Adrenal gland (tissue), 9 donors: ENCODE measurements at regions not wholly inside any gene's neighbourhood (a gene's known extent, or its start where the extent isn't known, plus 50 kb on each side); places are given as distances from the start of the nearest gene placed in this dataset.

Experiments used
- DNase-seq, 7 donors: peaks; one replicate each; pipeline ENCODE4 v3.0.0-alpha.2; 2019 to 2020
- H3K27ac ChIP-seq, 5 donors: fragments of 200-600 bp; sonication (generic) in 4 of 5; 1 replicate in 3 of 5; 2 replicates in 2 of 5; pipeline versions ENCODE4 v1.5.1 to v1.8.0; 2016 to 2020; ENCODE audit warnings: mild to moderate bottlenecking in 1 of 5
- H3K27me3 ChIP-seq: fragments of 200-600 bp; 2 replicates; pipeline ENCODE4 v1.8.0; 2021
- H3K36me3 ChIP-seq, 2 donors: fragments of 200-600 bp; replicated peaks in 1 of 2; 1 replicate in 1 of 2; 2 replicates in 1 of 2; pipeline versions ENCODE4 v1.5.1 to v1.8.0; 2018 to 2022
- H3K4me1 ChIP-seq, 2 donors: fragments of 200-600 bp; replicated peaks in 1 of 2; 1 replicate in 1 of 2; 2 replicates in 1 of 2; pipeline versions ENCODE4 v1.5.1 to v1.8.0; 2018 to 2021
- H3K4me3 ChIP-seq, 4 donors: fragments of 200-600 bp; sonication (generic) in 3 of 4; one replicate each; pipeline ENCODE4 v1.5.1; 2016 to 2018
- H3K9me3 ChIP-seq, 3 donors: fragments of 200-600 bp; sonication (generic) in 1 of 3; replicated peaks in 1 of 3; 1 replicate in 2 of 3; 2 replicates in 1 of 3; pipeline versions ENCODE4 v1.5.1 to v1.8.0; 2016 to 2021
- CTCF ChIP-seq, 6 experiments: fragments of 450-650 bp in 4 of 6; fragments of 200-600 bp in 2 of 6; sonication (generic) in 1 of 6; IDR thresholded peaks; 1 replicate in 5 of 6; 2 replicates in 1 of 6; pipeline versions ENCODE4 v1.5.1 to v1.8.0; 2016 to 2021; ENCODE audit warnings: antibody characterized with exemption in 6 of 6, mild to moderate bottlenecking in 2 of 6, moderate library complexity in 1 of 6
- POLR2A ChIP-seq, 2 donors: fragments of 450-650 bp; IDR thresholded peaks; one replicate each; pipeline ENCODE4 v1.6.1; 2017; ENCODE audit warnings: antibody characterized with exemption in 2 of 2, mild to moderate bottlenecking in 2 of 2, moderate library complexity in 1 of 2
- WGBS, 4 donors: extraction: QIAGEN DNeasy Blood & Tissue Kit in 2 of 4; methylation state at CpG; one replicate each; pipeline versions ENCODE4 v1.1.5 to v1.1.7; 2013 to 2017; 5-methylcytosine and 5-hydroxymethylcytosine counted together
- intact Hi-C, 2 donors: fragments of 100-400 bp; cut with DNase I; formaldehyde crosslinking; loops; one replicate each; pipeline versions ENCODE4 v1.14.1 to v1.15.0; 2022 to 2023
- donor health status: healthy with polysubstance abuse.
- donor health status: Bipolar disorder and iron deficiency.
- donor health status: DM: yes; HTN: yes; CAD: no.
- donor health status: DM: no; HTN: no; CAD: no.
- donor health status: DM: no; HTN: no; CAD: no.

- no peaks in the 10 kb centered on the region for H3K4me1 ChIP-seq
- no peaks in the 10 kb centered on the region for H3K9me3 ChIP-seq
- TF ChIP-seq CTCF (IDR thresholded peaks at IDR 0.05), result no peak
- TF ChIP-seq POLR2A (IDR thresholded peaks at IDR 0.05), result no peak
- 73 to 78% (median 76%) methylated on average over 9 of the region's 9 CpGs for WGBS, 4 donors
- no peak for DNase-seq
- H3K27ac ChIP-seq, result no peak overlapping the region
- intact Hi-C loops, result no loop called here
- H3K4me3 ChIP-seq, result no peak overlapping the region
- H3K36me3 ChIP-seq, result no peaks in the 10 kb centered on the region
- no peaks in the 10 kb centered on the region for H3K27me3 ChIP-seq
Observed at GRCh38 chr5:135694012-135694411, 115.2 kb upstream of the CXCL14 start.

- DNase-seq, result no peak
- Histone ChIP-seq H3K9me3 (no peaks in the 10 kb centered on the region), H3K4me1 (no peaks in the 10 kb centered on the region), H3K4me3 (no peak overlapping the region), H3K36me3 (no peaks in the 10 kb centered on the region), H3K27ac (no peak overlapping the region), H3K27me3 (no peaks in the 10 kb centered on the region)
- 91 to 94% (median 92%) methylated on average over 7 to 8 of the region's 8 CpGs for WGBS, 4 donors
- TF ChIP-seq CTCF (IDR thresholded peaks at IDR 0.05) (no peak), POLR2A (IDR thresholded peaks at IDR 0.05) (no peak)
- intact Hi-C loops, result no loop called here
Observed at GRCh38 chr5:135693371-135693955, 114.7 kb upstream of the CXCL14 start.

- Histone ChIP-seq H3K4me3 (no peak overlapping the region), H3K36me3 (no peaks in the 10 kb centered on the region), H3K4me1 (no peaks in the 10 kb centered on the region), H3K27me3 (peaks cover 7% of the 10 kb centered on the region), H3K9me3 (no peaks in the 10 kb centered on the region), H3K27ac (no peak overlapping the region)
- WGBS, 4 donors, result 44 to 49% (median 46%) methylated on average over 6 of the region's 6 CpGs
- no peak for TF ChIP-seq POLR2A (IDR thresholded peaks at IDR 0.05)
- DNase-seq, result no peak
- intact Hi-C loops, result no loop called here
Observed at GRCh38 chr5:135691044-135691443, 112.3 kb upstream of the CXCL14 start.

GRCh38 chr5:135690466-135690865 lies 111.7 kb upstream of the CXCL14 start:
- Histone ChIP-seq H3K4me1 (no peaks in the 10 kb centered on the region), H3K9me3 (no peaks in the 10 kb centered on the region), H3K27ac (no peak overlapping the region), H3K4me3 (no peak overlapping the region), H3K27me3 (peaks cover 7% of the 10 kb centered on the region), H3K36me3 (no peaks in the 10 kb centered on the region)
- WGBS, 4 donors, result 63 to 77% (median 73%) methylated on average over 2 of the region's 2 CpGs
- intact Hi-C loops, result no loop called here
- no peak for TF ChIP-seq CTCF (IDR thresholded peaks at IDR 0.05)
- TF ChIP-seq POLR2A (IDR thresholded peaks at IDR 0.05), result no peak
- DNase-seq, result no peak

- 67 to 83% (median 79%) methylated on average over 4 of the region's 4 CpGs for WGBS, 4 donors
- Histone ChIP-seq H3K4me1 (no peaks in the 10 kb centered on the region), H3K27me3 (peaks cover 7% of the 10 kb centered on the region), H3K4me3 (no peak overlapping the region), H3K36me3 (no peaks in the 10 kb centered on the region), H3K27ac (no peak overlapping the region), H3K9me3 (no peaks in the 10 kb centered on the region)
- no peak for DNase-seq
- no peak for TF ChIP-seq CTCF (IDR thresholded peaks at IDR 0.05)
- no peak for TF ChIP-seq POLR2A (IDR thresholded peaks at IDR 0.05)
- intact Hi-C loops, result no loop called here
Observed at GRCh38 chr5:135689506-135689905, 110.7 kb upstream of the CXCL14 start.
